Prostate gland (tissue), 2 donors: ENCODE measurements at regions not wholly inside any gene's neighbourhood (a gene's known extent, or its start where the extent isn't known, plus 50 kb on each side); places are given as distances from the start of the nearest gene placed in this dataset.

Experiments used
- POLR2A ChIP-seq: fragments of 450-650 bp; IDR thresholded peaks from one replicate; pipeline ENCODE4 v1.6.1; 2016; ENCODE audit warnings: antibody characterized with exemption, mild to moderate bottlenecking
- TF ChIP-seq, protein P1 (sequence below), 4 experiments: fragments of 200-600 bp in 2 of 4; fragments of 450-650 bp in 2 of 4; sonication (generic) in 2 of 4; IDR thresholded peaks; 1 replicate in 3 of 4; 2 replicates in 1 of 4; pipeline ENCODE4 v1.5.1; 2016 to 2019; ENCODE audit warnings: antibody characterized with exemption in 4 of 4, mild to moderate bottlenecking in 2 of 4, moderate library complexity in 2 of 4

DNA sequence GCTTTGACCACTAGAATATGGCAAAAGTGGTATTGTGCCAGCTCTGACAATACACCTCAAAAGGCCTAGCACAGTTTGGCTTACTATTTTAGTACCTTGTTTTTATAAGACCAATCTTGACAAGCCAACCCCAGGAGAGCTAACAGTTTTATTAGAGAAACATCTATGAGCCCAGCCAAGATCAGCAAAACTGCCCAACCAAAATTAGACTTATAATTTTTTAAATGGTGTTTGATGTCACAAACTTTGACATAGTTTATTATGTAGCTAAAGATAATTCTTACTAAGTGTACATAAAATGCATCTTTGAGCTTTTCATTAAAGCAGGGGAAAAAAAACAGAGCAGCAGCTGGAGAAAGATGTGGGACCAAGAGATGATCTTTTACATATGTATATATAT is 537.5 kb downstream of the ZPLD1 start:
- TF ChIP-seq POLR2A, result no peak
- TF ChIP-seq, protein P1, sequence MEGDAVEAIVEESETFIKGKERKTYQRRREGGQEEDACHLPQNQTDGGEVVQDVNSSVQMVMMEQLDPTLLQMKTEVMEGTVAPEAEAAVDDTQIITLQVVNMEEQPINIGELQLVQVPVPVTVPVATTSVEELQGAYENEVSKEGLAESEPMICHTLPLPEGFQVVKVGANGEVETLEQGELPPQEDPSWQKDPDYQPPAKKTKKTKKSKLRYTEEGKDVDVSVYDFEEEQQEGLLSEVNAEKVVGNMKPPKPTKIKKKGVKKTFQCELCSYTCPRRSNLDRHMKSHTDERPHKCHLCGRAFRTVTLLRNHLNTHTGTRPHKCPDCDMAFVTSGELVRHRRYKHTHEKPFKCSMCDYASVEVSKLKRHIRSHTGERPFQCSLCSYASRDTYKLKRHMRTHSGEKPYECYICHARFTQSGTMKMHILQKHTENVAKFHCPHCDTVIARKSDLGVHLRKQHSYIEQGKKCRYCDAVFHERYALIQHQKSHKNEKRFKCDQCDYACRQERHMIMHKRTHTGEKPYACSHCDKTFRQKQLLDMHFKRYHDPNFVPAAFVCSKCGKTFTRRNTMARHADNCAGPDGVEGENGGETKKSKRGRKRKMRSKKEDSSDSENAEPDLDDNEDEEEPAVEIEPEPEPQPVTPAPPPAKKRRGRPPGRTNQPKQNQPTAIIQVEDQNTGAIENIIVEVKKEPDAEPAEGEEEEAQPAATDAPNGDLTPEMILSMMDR (IDR thresholded peaks at IDR 0.05), result no peak
